ENCODE measurements at regions not wholly inside any gene's neighbourhood (a gene's known extent, or its start where the extent isn't known, plus 50 kb on each side); places are given as distances from the start of the nearest gene placed in this dataset.

DNA sequence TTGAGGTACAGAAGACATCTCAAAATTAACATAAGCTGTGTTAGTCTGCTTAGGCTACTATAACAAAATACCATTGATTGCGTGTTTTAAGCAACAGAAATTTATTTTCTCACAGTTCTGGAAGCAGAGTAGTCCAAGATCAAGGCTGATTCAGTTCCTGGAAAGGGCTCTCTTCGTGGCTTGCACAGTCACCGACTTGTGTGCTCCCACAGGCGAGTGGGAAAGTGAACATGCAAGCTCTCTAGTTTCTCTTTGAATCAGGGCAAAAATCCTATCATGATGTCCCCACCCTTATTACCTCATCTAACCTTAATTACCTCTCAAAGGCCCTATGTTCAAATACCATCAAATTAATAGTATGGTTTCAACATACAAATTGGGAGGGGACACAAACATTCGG is 505.9 kb downstream of the ZIC1 start:
- no peaks in the 10 kb centered on the region for H3K9me3 ChIP-seq (ENCODE audit: control insufficient read depth, low read depth, low read length)
- H4K20me1 ChIP-seq (ENCODE audit: control insufficient read depth, extremely low read depth, insufficient read depth, low read length): no peaks in the 10 kb centered on the region
- dilution Hi-C loops (cut with MboI; ENCODE audit: extremely low pct_ligation_motif_present, low sequenced_read_pairs): no loop called here
- H3K79me2 ChIP-seq (ENCODE audit: control insufficient read depth, insufficient read depth, low read length): no peaks in the 10 kb centered on the region
- H3K36me3 ChIP-seq (ENCODE audit: control insufficient read depth in 2 of 2, extremely low read depth in 1 of 2, insufficient read depth in 2 of 2, low read length in 2 of 2): no peaks in the 10 kb centered on the region
- no peak overlapping the region for H2AFZ ChIP-seq (ENCODE audit: control insufficient read depth, low read length)
- H3K4me1 ChIP-seq (ENCODE audit: control insufficient read depth, extremely low read depth, insufficient read depth, low read length): no peaks in the 10 kb centered on the region
- H3K4me2 ChIP-seq (ENCODE audit: control insufficient read depth, extremely low read depth, insufficient read depth, low read depth, low read length): no peak overlapping the region
- no peaks in the 10 kb centered on the region for H3K9me1 ChIP-seq (ENCODE audit: control insufficient read depth, extremely low read depth, insufficient read depth, low read length)
- TF ChIP-seq EZH2 (IDR thresholded peaks at IDR 0.05; ENCODE audit: low read length) (no peak), CTCF (optimal IDR thresholded peaks at IDR 0.05 in 1 of 3, IDR thresholded peaks at IDR 0.05 in 1 of 3, conservative IDR thresholded peaks at IDR 0.05 in 1 of 3; ENCODE audit: extremely low read depth in 1 of 3, insufficient read depth in 2 of 3, low read length in 3 of 3) (no peak)
- no peak overlapping the region for H3K27ac ChIP-seq (ENCODE audit: control insufficient read depth, insufficient read depth, low read length)
- FAIRE-seq (no peak), DNase-seq (ENCODE audit: low read depth, low spot score) (no peak)
- no peaks in the 10 kb centered on the region for H3K27me3 ChIP-seq (ENCODE audit: control insufficient read depth, extremely low read depth, insufficient read depth, low read length)
- no peak overlapping the region for H3K4me3 ChIP-seq (ENCODE audit: control insufficient read depth in 2 of 3, extremely low read depth in 1 of 3, insufficient read depth in 2 of 3, low read depth in 1 of 3, low read length in 3 of 3)
- no peak overlapping the region for H3K9ac ChIP-seq (ENCODE audit: control insufficient read depth, extremely low read depth, insufficient read depth, low read length)

DNA sequence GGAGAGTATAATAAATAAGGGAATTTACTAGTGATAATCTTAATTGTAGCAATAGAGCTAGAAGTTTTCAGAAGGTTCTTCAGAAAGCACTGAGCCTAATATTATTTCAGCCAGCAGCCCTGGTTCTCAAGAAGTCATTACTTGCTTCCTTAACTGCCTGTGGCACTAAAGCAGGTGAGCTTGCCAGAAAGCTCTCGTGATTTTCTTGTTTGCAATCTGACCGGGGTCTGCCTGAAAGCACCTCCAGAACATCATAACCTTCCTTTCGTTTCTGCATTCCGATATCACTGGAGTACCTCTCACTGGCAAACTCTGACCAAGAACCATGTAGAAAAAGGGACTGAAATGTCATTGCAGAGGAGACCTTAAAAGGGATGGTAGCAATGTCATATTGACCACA is 510.3 kb downstream of the ZIC1 start:
- FAIRE-seq (no peak), DNase-seq (ENCODE audit: low read depth, low spot score) (no peak)
- Histone ChIP-seq H2AFZ (ENCODE audit: control insufficient read depth, low read length) (no peak overlapping the region), H3K4me3 (ENCODE audit: control insufficient read depth in 2 of 3, extremely low read depth in 1 of 3, insufficient read depth in 2 of 3, low read depth in 1 of 3, low read length in 3 of 3) (no peak overlapping the region), H3K9ac (ENCODE audit: control insufficient read depth, extremely low read depth, insufficient read depth, low read length) (no peak overlapping the region), H3K9me3 (ENCODE audit: control insufficient read depth, low read depth, low read length) (no peaks in the 10 kb centered on the region), H3K27me3 (ENCODE audit: control insufficient read depth, extremely low read depth, insufficient read depth, low read length) (no peaks in the 10 kb centered on the region), H3K36me3 (ENCODE audit: control insufficient read depth in 2 of 2, extremely low read depth in 1 of 2, insufficient read depth in 2 of 2, low read length in 2 of 2) (no peaks in the 10 kb centered on the region), H4K20me1 (ENCODE audit: control insufficient read depth, extremely low read depth, insufficient read depth, low read length) (no peaks in the 10 kb centered on the region), H3K9me1 (ENCODE audit: control insufficient read depth, extremely low read depth, insufficient read depth, low read length) (no peaks in the 10 kb centered on the region), H3K4me1 (ENCODE audit: control insufficient read depth, extremely low read depth, insufficient read depth, low read length) (no peaks in the 10 kb centered on the region), H3K4me2 (ENCODE audit: control insufficient read depth, extremely low read depth, insufficient read depth, low read depth, low read length) (no peak overlapping the region), H3K79me2 (ENCODE audit: control insufficient read depth, insufficient read depth, low read length) (no peaks in the 10 kb centered on the region), H3K27ac (ENCODE audit: control insufficient read depth, insufficient read depth, low read length) (no peak overlapping the region)
- no peak for TF ChIP-seq CTCF (optimal IDR thresholded peaks at IDR 0.05 in 1 of 3, IDR thresholded peaks at IDR 0.05 in 1 of 3, conservative IDR thresholded peaks at IDR 0.05 in 1 of 3; ENCODE audit: extremely low read depth in 1 of 3, insufficient read depth in 2 of 3, low read length in 3 of 3)
- TF ChIP-seq EZH2 (IDR thresholded peaks at IDR 0.05; ENCODE audit: low read length): no peak
- dilution Hi-C loops (cut with MboI; ENCODE audit: extremely low pct_ligation_motif_present, low sequenced_read_pairs): no loop called here

Data from keratinocyte (primary cell).